Keratinocyte (primary cell): ENCODE measurements at regions not wholly inside any gene's neighbourhood (a gene's known extent, or its start where the extent isn't known, plus 50 kb on each side); places are given as distances from the start of the nearest gene placed in this dataset.

Source experiments
- EZH2 ChIP-seq: IDR thresholded peaks from one replicate; pipeline ENCODE4 v1.6.1; 2012; ENCODE audit warnings: inconsistent platforms, mild to moderate bottlenecking, low read length, moderate library complexity
- TF ChIP-seq, protein P1 (sequence below), 3 experiments: IDR thresholded peaks in 1 of 3; conservative IDR thresholded peaks in 1 of 3; optimal IDR thresholded peaks in 1 of 3; 2 replicates in 2 of 3; 3 replicates in 1 of 3; pipeline versions ENCODE3 to v1.5.1; 2011; ENCODE audit warnings: low read length in 3 of 3, mild to moderate bottlenecking in 3 of 3, moderate library complexity in 2 of 3, control low read depth in 1 of 3, inconsistent platforms in 1 of 3; ENCODE audit not compliant: insufficient read depth in 2 of 3; ENCODE audit errors: extremely low read depth in 1 of 3

DNA sequence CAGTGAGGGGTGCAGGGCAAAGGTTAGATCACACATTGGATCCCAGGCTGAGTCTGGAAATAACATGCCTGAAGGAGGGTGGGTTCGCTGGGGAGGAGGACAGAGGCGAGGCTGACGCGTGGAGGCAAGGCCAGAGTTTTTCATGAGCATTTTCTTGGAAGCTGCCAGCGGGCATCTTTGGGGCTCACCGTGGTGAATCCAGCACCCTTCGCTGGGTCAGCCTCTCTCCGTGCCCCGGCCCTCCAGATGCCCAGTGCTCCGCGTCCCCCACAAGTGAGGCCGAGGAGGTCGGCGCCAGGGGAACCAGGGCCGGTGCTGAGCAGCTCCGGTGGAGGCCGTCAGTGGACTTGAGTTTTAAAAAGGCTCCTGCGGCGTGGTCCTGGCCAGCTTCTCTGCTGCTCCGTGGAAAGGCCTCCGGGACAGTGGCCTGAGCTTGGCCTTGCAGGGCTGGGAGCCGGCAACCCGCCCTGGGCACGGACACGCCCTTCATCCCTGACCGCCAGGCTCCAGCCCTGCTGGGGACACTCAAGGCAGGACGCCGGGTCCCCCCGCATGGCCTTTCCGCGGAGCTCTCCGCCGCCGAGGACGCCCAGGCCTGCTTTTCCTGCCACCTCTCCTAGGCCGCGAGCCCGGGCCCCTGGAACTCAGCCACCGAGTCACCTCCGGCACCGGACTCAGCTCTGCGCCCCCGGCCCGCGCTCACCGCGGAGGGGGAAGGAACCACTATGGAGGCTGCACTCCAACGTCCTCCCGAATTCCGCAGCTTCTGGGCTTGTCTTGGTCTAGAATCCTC, 114.3 kb downstream of the THBS2 start:
- TF ChIP-seq EZH2: no peak
- TF ChIP-seq, protein P1, sequence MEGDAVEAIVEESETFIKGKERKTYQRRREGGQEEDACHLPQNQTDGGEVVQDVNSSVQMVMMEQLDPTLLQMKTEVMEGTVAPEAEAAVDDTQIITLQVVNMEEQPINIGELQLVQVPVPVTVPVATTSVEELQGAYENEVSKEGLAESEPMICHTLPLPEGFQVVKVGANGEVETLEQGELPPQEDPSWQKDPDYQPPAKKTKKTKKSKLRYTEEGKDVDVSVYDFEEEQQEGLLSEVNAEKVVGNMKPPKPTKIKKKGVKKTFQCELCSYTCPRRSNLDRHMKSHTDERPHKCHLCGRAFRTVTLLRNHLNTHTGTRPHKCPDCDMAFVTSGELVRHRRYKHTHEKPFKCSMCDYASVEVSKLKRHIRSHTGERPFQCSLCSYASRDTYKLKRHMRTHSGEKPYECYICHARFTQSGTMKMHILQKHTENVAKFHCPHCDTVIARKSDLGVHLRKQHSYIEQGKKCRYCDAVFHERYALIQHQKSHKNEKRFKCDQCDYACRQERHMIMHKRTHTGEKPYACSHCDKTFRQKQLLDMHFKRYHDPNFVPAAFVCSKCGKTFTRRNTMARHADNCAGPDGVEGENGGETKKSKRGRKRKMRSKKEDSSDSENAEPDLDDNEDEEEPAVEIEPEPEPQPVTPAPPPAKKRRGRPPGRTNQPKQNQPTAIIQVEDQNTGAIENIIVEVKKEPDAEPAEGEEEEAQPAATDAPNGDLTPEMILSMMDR (optimal IDR thresholded peaks at IDR 0.05 in 1 of 3, IDR thresholded peaks at IDR 0.05 in 1 of 3, conservative IDR thresholded peaks at IDR 0.05 in 1 of 3; ENCODE audit: extremely low read depth in 1 of 3, insufficient read depth in 2 of 3, low read length in 3 of 3): no peak
